OCI-LY3 (cell line): ENCODE measurements at regions not wholly inside any gene's neighbourhood (a gene's known extent, or its start where the extent isn't known, plus 50 kb on each side); places are given as distances from the start of the nearest gene placed in this dataset.

Experiments used
- H2AFZ ChIP-seq: fragments of 200-600, 300-600 bp; shearing (Covaris generic); 2 replicates; pipeline ENCODE4 v1.6.0; 2014; ENCODE audit warnings: antibody characterized with exemption, low read depth, low read length
- H3K27ac ChIP-seq: fragments of 200-600, 300-600 bp; sonication (generic); 2 replicates; pipeline ENCODE4 v1.5.1; 2014; ENCODE audit warnings: mild to moderate bottlenecking, low read length, moderate library complexity, mixed read lengths
- H3K27me3 ChIP-seq: fragments of 200-600, 300-600 bp; sonication (generic); 2 replicates; pipeline ENCODE4 v1.6.1; 2014; ENCODE audit warnings: low read depth, low read length, mixed read lengths
- H3K36me3 ChIP-seq: fragments of 200-600, 300-600 bp; sonication (generic); replicated peaks from 2 replicates; pipeline ENCODE3; 2014; ENCODE audit warnings: low read depth, low read length, mixed read lengths
- H3K4me1 ChIP-seq: fragments of 300-600, 200-600 bp; sonication (generic); 2 replicates; pipeline ENCODE4 v1.6.1; 2014; ENCODE audit warnings: low read length, mixed read lengths
- H3K4me2 ChIP-seq: fragments of 200-600, 300-600 bp; sonication (generic); 2 replicates; pipeline ENCODE4 v1.6.1; 2014; ENCODE audit warnings: low read length, mixed read lengths
- H3K4me3 ChIP-seq: fragments of 300-600, 200-600 bp; sonication (generic); 2 replicates; pipeline ENCODE4 v1.5.1; 2014; ENCODE audit warnings: antibody characterized with exemption, mild to moderate bottlenecking, low read length, moderate library complexity
- H3K79me2 ChIP-seq: fragments of 300-600, 200-600 bp; shearing (Covaris generic); 2 replicates; pipeline ENCODE4 v1.6.1; 2014; ENCODE audit warnings: mild to moderate bottlenecking, low read length, mixed read lengths
- H3K9ac ChIP-seq: fragments of 300-600, 200-600 bp; shearing (Covaris generic); 2 replicates; pipeline ENCODE4 v1.6.0; 2014; ENCODE audit warnings: mild to moderate bottlenecking, low read length, moderate library complexity
- H3K9me3 ChIP-seq: fragments of 200-600, 300-600 bp; shearing (Covaris generic); 2 replicates; pipeline ENCODE4 v1.6.1; 2014; ENCODE audit warnings: low read length, mixed read lengths; ENCODE audit not compliant: insufficient read depth
- H4K20me1 ChIP-seq: fragments of 200-600, 300-600 bp; sonication (generic); 2 replicates; pipeline ENCODE4 v1.6.1; 2016; ENCODE audit warnings: low read length, mixed read lengths; ENCODE audit not compliant: insufficient read depth
- CTCF ChIP-seq: fragments of 200-600, 300-600 bp; sonication (generic); IDR thresholded peaks from 2 replicates; pipeline ENCODE4 v1.5.1; 2014; ENCODE audit warnings: antibody characterized with exemption, low read length, low read depth
- EZH2phosphoT487 ChIP-seq: fragments of 200-600 bp; shearing (Covaris generic); IDR thresholded peaks from 2 replicates; pipeline ENCODE4 v1.6.1; 2018; ENCODE audit warnings: antibody characterized with exemption, mixed run types, low read depth

GRCh38 chrX:8306291-8306925, 135.3 kb upstream of the VCX2 start:
- Histone ChIP-seq H3K27me3 (no peaks in the 10 kb centered on the region), H3K27ac (no peak overlapping the region), H3K4me3 (no peak overlapping the region), H3K79me2 (no peaks in the 10 kb centered on the region), H3K9ac (no peak overlapping the region), H3K4me1 (no peaks in the 10 kb centered on the region), H3K9me3 (no peaks in the 10 kb centered on the region), H3K4me2 (no peak overlapping the region), H3K36me3 (no peaks in the 10 kb centered on the region), H4K20me1 (no peaks in the 10 kb centered on the region), H2AFZ (no peak overlapping the region)
- TF ChIP-seq CTCF (no peak), EZH2phosphoT487 (no peak)

- H3K27me3 ChIP-seq, result no peaks in the 10 kb centered on the region
- no peaks in the 10 kb centered on the region for H3K9me3 ChIP-seq
- H3K79me2 ChIP-seq, result no peaks in the 10 kb centered on the region
- H3K4me2 ChIP-seq, result no peak overlapping the region
- TF ChIP-seq EZH2phosphoT487, result no peak
- TF ChIP-seq CTCF, result no peak
- H2AFZ ChIP-seq, result no peak overlapping the region
- no peak overlapping the region for H3K4me3 ChIP-seq
- no peak overlapping the region for H3K27ac ChIP-seq
- H3K36me3 ChIP-seq, result no peaks in the 10 kb centered on the region
- H3K9ac ChIP-seq, result no peak overlapping the region
- no peaks in the 10 kb centered on the region for H3K4me1 ChIP-seq
- H4K20me1 ChIP-seq, result no peaks in the 10 kb centered on the region
Measured at GRCh38 chrX:8310409-8310808, 139.3 kb upstream of the VCX2 start.

GRCh38 chrX:8313844-8314243, 142.8 kb upstream of the VCX2 start:
- no peaks in the 10 kb centered on the region for H3K4me1 ChIP-seq
- no peaks in the 10 kb centered on the region for H3K79me2 ChIP-seq
- no peak overlapping the region for H3K4me3 ChIP-seq
- H3K27me3 ChIP-seq, result no peaks in the 10 kb centered on the region
- H3K36me3 ChIP-seq, result no peaks in the 10 kb centered on the region
- no peak overlapping the region for H3K27ac ChIP-seq
- no peaks in the 10 kb centered on the region for H3K9me3 ChIP-seq
- no peak overlapping the region for H2AFZ ChIP-seq
- no peaks in the 10 kb centered on the region for H4K20me1 ChIP-seq
- no peak overlapping the region for H3K9ac ChIP-seq
- no peak overlapping the region for H3K4me2 ChIP-seq
- TF ChIP-seq CTCF (no peak), EZH2phosphoT487 (no peak)

GRCh38 chrX:8314881-8315280, 143.8 kb upstream of the VCX2 start:
- Histone ChIP-seq H3K36me3 (no peaks in the 10 kb centered on the region), H3K4me3 (no peak overlapping the region), H3K27me3 (no peaks in the 10 kb centered on the region), H3K79me2 (no peaks in the 10 kb centered on the region), H2AFZ (no peak overlapping the region), H3K4me1 (no peaks in the 10 kb centered on the region), H3K9me3 (no peaks in the 10 kb centered on the region), H3K4me2 (no peak overlapping the region), H3K27ac (no peak overlapping the region), H4K20me1 (no peaks in the 10 kb centered on the region), H3K9ac (no peak overlapping the region)
- TF ChIP-seq EZH2phosphoT487, result no peak
- no peak for TF ChIP-seq CTCF
